Upper lobe of left lung (tissue), 6 donors: ENCODE measurements at regions not wholly inside any gene's neighbourhood (a gene's known extent, or its start where the extent isn't known, plus 50 kb on each side); places are given as distances from the start of the nearest gene placed in this dataset.

Source experiments
- ATAC-seq, 2 donors: fragments of 200-7000 bp; cut with Tn5 transposase; one replicate each; pipeline ENCODE4 v1.9.1; 2022; ENCODE audit warnings: mild to moderate bottlenecking in 2 of 2, moderate library complexity in 2 of 2; ENCODE audit not compliant: low FRiP score in 2 of 2
- DNase-seq, 2 donors: peaks; one replicate each; pipeline ENCODE4 v3.0.0-alpha.2; 2019 to 2020
- H3K27ac ChIP-seq, 4 donors: fragments of 200-600 bp; sonication (generic); one replicate each; pipeline ENCODE4 v1.5.1; 2016 to 2019
- H3K27me3 ChIP-seq, 4 donors: fragments of 200-600 bp; sonication (generic); one replicate each; pipeline ENCODE4 v1.5.1; 2017 to 2019
- H3K36me3 ChIP-seq, 4 donors: fragments of 200-600 bp; sonication (generic); one replicate each; pipeline ENCODE4 v1.5.1; 2016 to 2019
- H3K4me1 ChIP-seq, 4 donors: fragments of 200-600 bp; sonication (generic); one replicate each; pipeline ENCODE4 v1.5.1; 2018 to 2019
- H3K4me3 ChIP-seq, 4 donors: fragments of 200-600 bp; sonication (generic); one replicate each; pipeline ENCODE4 v1.5.1; 2017 to 2019; ENCODE audit warnings: mild to moderate bottlenecking in 2 of 4, moderate library complexity in 1 of 4
- H3K9me3 ChIP-seq, 4 donors: fragments of 200-600 bp; sonication (generic); one replicate each; pipeline ENCODE4 v1.5.1; 2018 to 2019
- CTCF ChIP-seq, 6 experiments: fragments of 450-650 bp in 4 of 6; fragments of 200-600 bp in 2 of 6; sonication (generic) in 2 of 6; IDR thresholded peaks; one replicate each; pipeline ENCODE4 v1.5.1; 2016 to 2019; ENCODE audit warnings: antibody characterized with exemption in 6 of 6
- EP300 ChIP-seq, 4 donors: sonication (generic); formaldehyde crosslinking; IDR thresholded peaks; one replicate each; pipeline ENCODE4 v1.5.1; 2017; ENCODE audit warnings: antibody characterized with exemption in 4 of 4, control low read depth in 2 of 4
- POLR2A ChIP-seq, 4 donors: fragments of 450-650 bp; IDR thresholded peaks; one replicate each; pipeline ENCODE4 v1.5.1; 2016 to 2017; ENCODE audit warnings: antibody characterized with exemption in 4 of 4, mild to moderate bottlenecking in 2 of 4
- POLR2AphosphoS5 ChIP-seq, 2 donors: sonication (generic); formaldehyde crosslinking; IDR thresholded peaks; one replicate each; pipeline ENCODE4 v1.5.1; 2017; ENCODE audit warnings: antibody characterized with exemption in 2 of 2
- WGBS, 2 donors: methylation state at CpG; one replicate each; pipeline ENCODE4 v1.1.5; 2017 to 2018; 5-methylcytosine and 5-hydroxymethylcytosine counted together
- donor health status: DM: no; HTN: no; CAD: no; lungs with moderate emphysema.
- donor health status: DM: no; HTN: yes; CAD: no; lungs with severe emphysema.

- no peak overlapping the region for H3K4me3 ChIP-seq
- no peaks in the 10 kb centered on the region for H3K9me3 ChIP-seq
- 86 to 87% methylated on average over 7 of the region's 7 CpGs for WGBS, 2 donors
- no peaks in the 10 kb centered on the region for H3K4me1 ChIP-seq
- no peaks in the 10 kb centered on the region for H3K36me3 ChIP-seq
- ATAC-seq (no peak), DNase-seq (no peak)
- no peaks in the 10 kb centered on the region for H3K27me3 ChIP-seq
- TF ChIP-seq POLR2AphosphoS5 (IDR thresholded peaks at IDR 0.05) (no peak), POLR2A (IDR thresholded peaks at IDR 0.05) (no peak), EP300 (IDR thresholded peaks at IDR 0.05) (no peak), CTCF (IDR thresholded peaks at IDR 0.05) (no peak)
- H3K27ac ChIP-seq, result no peak overlapping the region
Measured at GRCh38 chr5:167145841-167146240, 1145.6 kb upstream of the WWC1 start.

GRCh38 chr5:167147879-167148278 lies 1143.6 kb upstream of the WWC1 start:
- WGBS, 2 donors, result 78 to 80% methylated on average over 3 of the region's 3 CpGs
- Histone ChIP-seq H3K27ac (no peak overlapping the region), H3K4me3 (no peak overlapping the region), H3K9me3 (no peaks in the 10 kb centered on the region), H3K27me3 (no peaks in the 10 kb centered on the region), H3K4me1 (no peaks in the 10 kb centered on the region), H3K36me3 (no peaks in the 10 kb centered on the region)
- DNase-seq, result no peak
- no peak for ATAC-seq
- TF ChIP-seq POLR2A (IDR thresholded peaks at IDR 0.05), result no peak
- TF ChIP-seq POLR2AphosphoS5 (IDR thresholded peaks at IDR 0.05), result no peak
- no peak for TF ChIP-seq EP300 (IDR thresholded peaks at IDR 0.05)

GRCh38 chr5:167150661-167151060 lies 1140.8 kb upstream of the WWC1 start:
- H3K9me3 ChIP-seq, result no peaks in the 10 kb centered on the region
- no peak for TF ChIP-seq POLR2A (IDR thresholded peaks at IDR 0.05)
- H3K27me3 ChIP-seq, result no peaks in the 10 kb centered on the region
- no peak overlapping the region for H3K4me3 ChIP-seq
- H3K4me1 ChIP-seq, result no peaks in the 10 kb centered on the region
- DNase-seq (no peak), ATAC-seq (no peak)
- H3K27ac ChIP-seq, result no peak overlapping the region
- no peaks in the 10 kb centered on the region for H3K36me3 ChIP-seq

DNA sequence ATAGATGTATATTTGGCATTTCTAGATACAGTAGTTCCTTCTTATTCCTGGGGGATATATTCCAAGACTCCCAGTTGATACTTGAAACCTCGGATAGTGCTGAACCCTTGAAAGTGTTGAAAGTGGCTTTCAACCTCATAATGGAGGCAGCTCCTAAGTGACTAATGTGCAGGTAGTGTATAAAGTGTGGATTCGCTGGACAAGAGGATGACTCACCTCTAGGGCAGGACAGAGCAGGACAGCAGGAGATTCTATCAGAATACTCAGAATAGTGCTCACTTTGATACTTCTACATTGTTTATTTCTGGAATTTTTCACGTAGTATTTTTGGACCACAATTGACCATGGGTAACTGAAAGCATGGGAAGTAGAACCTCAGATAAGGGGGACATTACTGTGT lies 1138.9 kb upstream of the WWC1 start:
- H3K27me3 ChIP-seq, result no peaks in the 10 kb centered on the region
- no peak overlapping the region for H3K27ac ChIP-seq
- H3K4me1 ChIP-seq, result no peaks in the 10 kb centered on the region
- no peak for TF ChIP-seq CTCF (IDR thresholded peaks at IDR 0.05)
- no peak for TF ChIP-seq EP300 (IDR thresholded peaks at IDR 0.05)
- TF ChIP-seq POLR2A (IDR thresholded peaks at IDR 0.05), result no peak
- TF ChIP-seq POLR2AphosphoS5 (IDR thresholded peaks at IDR 0.05), result no peak
- 80 to 87% methylated on average over 3 of the region's 3 CpGs for WGBS, 2 donors
- DNase-seq, result no peak
- ATAC-seq, result no peak
- no peak overlapping the region for H3K4me3 ChIP-seq
- no peaks in the 10 kb centered on the region for H3K36me3 ChIP-seq
- H3K9me3 ChIP-seq, result no peaks in the 10 kb centered on the region

DNA sequence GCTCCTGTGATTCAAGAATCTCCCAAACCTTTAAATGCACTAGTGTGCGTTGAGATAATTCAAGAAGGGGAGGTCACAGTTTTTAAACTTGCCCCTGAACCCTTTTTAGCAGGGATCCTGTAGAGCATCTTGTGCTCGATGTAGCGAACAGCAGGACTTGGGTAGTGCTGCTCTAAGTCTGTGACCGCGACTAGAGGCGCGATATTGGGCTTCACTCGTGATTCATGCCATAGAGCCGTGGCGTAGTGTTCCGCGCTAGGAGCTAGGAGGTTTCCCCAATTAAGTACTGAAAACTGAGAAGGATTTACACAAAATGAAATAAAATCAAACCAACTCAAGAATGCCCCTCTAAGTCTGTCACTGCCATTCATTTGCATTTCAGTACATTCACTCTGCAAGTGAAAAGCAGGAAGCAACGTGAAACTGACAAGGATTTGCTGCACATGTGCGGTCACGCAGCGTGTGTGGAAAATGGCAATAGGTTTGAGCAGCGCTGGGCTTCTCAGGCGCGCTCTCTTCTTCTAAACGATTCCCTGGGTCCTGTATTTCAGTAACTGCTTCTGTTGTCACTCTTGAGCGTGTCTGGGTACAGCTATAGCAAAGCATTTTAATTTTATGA lies 1135.9 kb upstream of the WWC1 start:
- no peak for TF ChIP-seq POLR2A (IDR thresholded peaks at IDR 0.05)
- TF ChIP-seq POLR2AphosphoS5 (IDR thresholded peaks at IDR 0.05), result no peak
- TF ChIP-seq EP300 (IDR thresholded peaks at IDR 0.05), result no peak
- no peak for TF ChIP-seq CTCF (IDR thresholded peaks at IDR 0.05)
- Histone ChIP-seq H3K36me3 (no peaks in the 10 kb centered on the region), H3K9me3 (no peaks in the 10 kb centered on the region), H3K4me1 (no peaks in the 10 kb centered on the region), H3K27me3 (no peaks in the 10 kb centered on the region), H3K4me3 (no peak overlapping the region), H3K27ac (no peak overlapping the region)
- ATAC-seq, result no peak
- DNase-seq, result no peak
- WGBS, 2 donors, result 80 to 86% methylated on average over 21 of the region's 21 CpGs

DNA sequence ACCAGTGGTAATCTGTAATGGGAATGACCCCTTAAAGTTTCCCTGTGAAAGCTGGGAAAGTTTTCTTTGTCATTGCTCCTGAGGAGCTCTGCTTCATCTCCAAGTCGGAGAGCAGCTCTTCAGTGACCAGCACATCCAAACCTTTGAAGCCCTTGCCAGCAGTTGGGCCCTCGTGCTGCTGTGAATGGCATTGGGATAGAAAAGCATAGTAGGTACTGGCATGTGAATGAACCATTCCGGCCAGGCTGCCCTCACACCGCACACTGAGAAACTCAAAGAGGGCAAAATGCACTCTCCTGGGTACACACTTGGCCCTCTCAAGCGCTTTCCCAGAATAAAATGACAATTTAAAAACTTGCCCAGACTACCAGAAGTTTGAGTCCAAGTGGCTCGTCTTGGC lies 1135.0 kb upstream of the WWC1 start:
- DNase-seq, result no peak
- Histone ChIP-seq H3K4me1 (no peaks in the 10 kb centered on the region), H3K9me3 (no peaks in the 10 kb centered on the region), H3K36me3 (no peaks in the 10 kb centered on the region), H3K4me3 (no peak overlapping the region), H3K27me3 (no peaks in the 10 kb centered on the region), H3K27ac (no peak overlapping the region)
- TF ChIP-seq POLR2AphosphoS5 (IDR thresholded peaks at IDR 0.05) (no peak), EP300 (IDR thresholded peaks at IDR 0.05) (no peak)
- 85 to 86% methylated on average over 5 to 6 of the region's 6 CpGs for WGBS, 2 donors
- no peak for ATAC-seq
